NCI-H128 (cell line): ENCODE measurements at regions not wholly inside any gene's neighbourhood (a gene's known extent, or its start where the extent isn't known, plus 50 kb on each side); places are given as distances from the start of the nearest gene placed in this dataset.

Experiments
- DNase-seq: peaks from one replicate; lab custom pipeline; 2025; ENCODE audit not compliant: unreplicated experiment; lab: John Stamatoyannopoulos, UW

- no peak for DNase-seq
Measured at GRCh38 chr10:20958764-20959163, 61.7 kb upstream of the NEBL start.

- no peak for DNase-seq
Measured at GRCh38 chr10:20958225-20958624, 61.1 kb upstream of the NEBL start.

- DNase-seq, result no peak
Measured at GRCh38 chr10:20957744-20958143, 60.6 kb upstream of the NEBL start.

GRCh38 chr10:20956843-20957242, 59.7 kb upstream of the NEBL start:
- DNase-seq, result no peak

GRCh38 chr10:20955355-20955893, 58.3 kb upstream of the NEBL start:
- DNase-seq, result no peak

GRCh38 chr10:20954519-20954918, 57.4 kb upstream of the NEBL start:
- no peak for DNase-seq

GRCh38 chr10:20953120-20953519, 56.0 kb upstream of the NEBL start:
- DNase-seq, result no peak

GRCh38 chr10:20949967-20950366, 52.9 kb upstream of the NEBL start:
- DNase-seq, result no peak

- DNase-seq, result no peak
Measured at GRCh38 chr10:20948686-20949327, 51.7 kb upstream of the NEBL start.
